Testis (tissue), 2 donors: ENCODE measurements at regions not wholly inside any gene's neighbourhood (a gene's known extent, or its start where the extent isn't known, plus 50 kb on each side); places are given as distances from the start of the nearest gene placed in this dataset.

Source experiments
- DNase-seq: peaks from one replicate; pipeline ENCODE4 v3.0.0-alpha.2; 2019
- H3K27ac ChIP-seq, 2 donors: fragments of 200-600 bp; sonication (generic); one replicate each; pipeline ENCODE4 v1.5.1; 2019
- H3K27me3 ChIP-seq: fragments of 200-600 bp; sonication (generic); one replicate; pipeline ENCODE4 v1.5.1; 2019
- H3K36me3 ChIP-seq: fragments of 200-600 bp; sonication (generic); one replicate; pipeline ENCODE4 v1.5.1; 2017; ENCODE audit warnings: low read depth; ENCODE audit errors: missing control alignments
- H3K4me1 ChIP-seq: fragments of 200-600 bp; sonication (generic); one replicate; pipeline ENCODE4 v1.5.1; 2019
- H3K4me3 ChIP-seq, 2 donors: fragments of 200-600 bp; sonication (generic); one replicate each; pipeline ENCODE4 v1.5.1; 2017 to 2019
- H3K9me3 ChIP-seq: fragments of 200-600 bp; sonication (generic); one replicate; pipeline ENCODE4 v1.5.1; 2017
- CTCF ChIP-seq, 3 experiments: fragments of 450-650 bp in 2 of 3; fragments of 200-600 bp in 1 of 3; sonication (generic) in 1 of 3; IDR thresholded peaks; one replicate each; pipeline ENCODE4 v1.5.1; 2016 to 2019; ENCODE audit warnings: antibody characterized with exemption in 3 of 3, mild to moderate bottlenecking in 2 of 3, moderate library complexity in 1 of 3
- POLR2A ChIP-seq: fragments of 450-650 bp; IDR thresholded peaks from one replicate; pipeline ENCODE4 v1.6.1; 2017; ENCODE audit warnings: antibody characterized with exemption, mild to moderate bottlenecking, moderate library complexity
- whole genome bisulfite sequencing, 2 donors: methylation state at CpG; one replicate each; pipeline ENCODE4 v1.1.5; 2018; 5-methylcytosine and 5-hydroxymethylcytosine counted together
- intact Hi-C: fragments of 100-400 bp; cut with DNase I; formaldehyde crosslinking; loops from one replicate; pipeline ENCODE4 v1.15.1; 2023; ENCODE audit warnings: low total_unique reads

GRCh38 chr12:75917715-75918114, 113.9 kb downstream of the PHLDA1 start:
- Histone ChIP-seq H3K9me3 (no peaks in the 10 kb centered on the region), H3K4me3 (no peak overlapping the region), H3K27me3 (no peaks in the 10 kb centered on the region), H3K36me3 (no peaks in the 10 kb centered on the region), H3K4me1 (no peaks in the 10 kb centered on the region), H3K27ac (no peak overlapping the region)
- DNase-seq: no peak
- TF ChIP-seq CTCF (IDR thresholded peaks at IDR 0.05): no peak
- WGBS, 2 donors: 90 to 96% methylated on average over 2 of the region's 2 CpGs
- intact Hi-C loops: no loop called here

GRCh38 chr12:75917083-75917482, 114.5 kb downstream of the PHLDA1 start:
- Histone ChIP-seq H3K4me3 (no peak overlapping the region), H3K9me3 (no peaks in the 10 kb centered on the region), H3K27me3 (no peaks in the 10 kb centered on the region), H3K27ac (no peak overlapping the region), H3K4me1 (no peaks in the 10 kb centered on the region), H3K36me3 (no peaks in the 10 kb centered on the region)
- no peak for TF ChIP-seq CTCF (IDR thresholded peaks at IDR 0.05)
- no peak for TF ChIP-seq POLR2A
- intact Hi-C loops: no loop called here
- DNase-seq: no peak

GRCh38 chr12:75913502-75914351, 117.8 kb downstream of the PHLDA1 start:
- TF ChIP-seq POLR2A (no peak), CTCF (IDR thresholded peaks at IDR 0.05) (no peak)
- intact Hi-C loops: no loop called here

GRCh38 chr12:75909714-75910656, 121.6 kb downstream of the PHLDA1 start:
- Histone ChIP-seq H3K9me3 (no peaks in the 10 kb centered on the region), H3K4me3 (no peak overlapping the region), H3K27ac (peak overlapping the region in 1 of 2 donors; percentile 26), H3K27me3 (no peaks in the 10 kb centered on the region), H3K36me3 (no peaks in the 10 kb centered on the region), H3K4me1 (peaks cover 6% of the 10 kb centered on the region)
- TF ChIP-seq CTCF (IDR thresholded peaks at IDR 0.05): no peak
- no peak for TF ChIP-seq POLR2A
- intact Hi-C loops: no loop called here
- DNase-seq: no peak
- WGBS, 2 donors: 51 to 67% methylated on average over 7 of the region's 7 CpGs

More at GRCh38 chr12:75913502-75914351, 117.8 kb downstream of the PHLDA1 start:
- no peaks in the 10 kb centered on the region for H3K36me3 ChIP-seq
- H3K4me3 ChIP-seq: no peak overlapping the region
- H3K27me3 ChIP-seq: no peaks in the 10 kb centered on the region
- DNase-seq: no peak
- no peaks in the 10 kb centered on the region for H3K9me3 ChIP-seq
- 51 to 67% methylated on average over 5 of the region's 5 CpGs for WGBS, 2 donors
- H3K27ac ChIP-seq: no peak overlapping the region
- peaks cover 6% of the 10 kb centered on the region for H3K4me1 ChIP-seq
